ENCODE measurements at regions not wholly inside any gene's neighbourhood (a gene's known extent, or its start where the extent isn't known, plus 50 kb on each side); places are given as distances from the start of the nearest gene placed in this dataset.

DNA sequence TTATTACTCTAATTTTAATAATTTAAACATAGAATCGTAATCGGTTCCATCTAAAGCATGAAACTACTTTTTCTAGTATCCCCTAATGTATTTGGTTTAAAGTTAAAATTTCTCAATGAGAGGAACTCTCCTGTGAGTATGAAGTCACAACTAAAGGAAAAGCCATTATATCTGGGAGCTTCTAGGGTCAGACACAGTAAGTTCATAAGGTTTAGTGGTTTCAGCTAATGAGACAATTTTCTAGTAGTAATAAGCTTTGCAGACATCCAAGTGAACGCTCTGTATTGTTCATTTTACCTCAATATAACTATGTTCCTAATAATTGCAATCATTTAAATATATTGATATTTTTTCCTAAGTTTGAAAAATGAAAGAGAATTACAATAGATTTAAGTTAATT, 364.4 kb upstream of the CDH9 start:
- no peak for DNase-seq

DNA sequence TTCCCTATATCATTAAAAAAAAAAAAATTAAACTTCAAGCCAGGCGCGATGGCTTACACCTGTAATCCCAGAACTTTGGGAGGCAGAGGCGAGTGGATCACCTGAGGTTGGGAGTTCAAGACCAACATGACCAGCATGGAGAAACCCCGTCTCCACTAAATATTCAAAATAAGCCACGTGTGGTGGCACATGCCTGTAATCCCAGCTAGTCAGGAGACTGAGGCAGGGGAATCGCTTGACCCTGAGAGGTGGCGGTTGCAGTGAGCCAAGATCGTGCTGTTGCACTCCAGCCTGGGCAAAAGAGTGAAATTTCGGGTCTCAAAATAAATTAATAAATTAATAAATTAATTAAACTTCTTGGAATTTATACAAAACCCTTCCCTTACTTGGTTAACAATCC, 358.6 kb upstream of the CDH9 start:
- DNase-seq, result no peak

DNA sequence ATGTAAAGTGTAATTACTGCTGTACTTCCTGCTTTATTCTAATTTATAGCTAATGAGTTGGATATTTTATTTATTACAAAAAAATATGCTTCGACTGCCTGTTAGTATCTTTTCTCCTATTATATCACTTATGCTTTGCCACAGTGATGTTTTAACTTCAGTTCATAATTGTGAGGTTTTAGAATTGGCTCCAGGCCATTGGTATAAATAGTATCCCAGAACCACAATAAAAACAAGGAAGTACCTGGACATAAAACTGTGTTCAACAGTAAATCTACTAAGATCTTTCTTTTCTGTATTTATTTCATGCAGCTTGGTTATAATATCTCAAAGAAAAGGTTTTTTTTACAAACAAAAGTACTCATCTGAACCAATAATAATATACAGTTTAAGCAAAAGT, 354.3 kb upstream of the CDH9 start:
- no peak for DNase-seq

DNA sequence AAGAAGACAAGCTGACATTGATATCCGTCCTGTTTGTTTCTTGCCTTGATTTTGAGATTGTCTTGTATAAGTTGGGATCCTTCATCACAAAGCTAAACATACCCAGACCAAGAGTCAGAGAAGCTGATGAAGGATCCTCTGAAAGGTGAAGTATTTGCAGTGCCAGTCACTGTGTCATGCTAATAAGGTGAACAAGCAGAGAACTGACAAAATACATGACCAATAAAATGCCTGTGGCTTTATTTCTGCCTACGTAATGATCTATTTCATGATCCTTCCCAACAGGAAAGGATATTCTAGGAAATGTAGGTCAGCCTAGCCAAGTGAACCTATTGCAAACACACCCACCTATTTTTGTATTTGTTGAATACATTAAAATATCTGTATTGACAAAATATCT, 351.3 kb upstream of the CDH9 start:
- DNase-seq, result no peak

DNA sequence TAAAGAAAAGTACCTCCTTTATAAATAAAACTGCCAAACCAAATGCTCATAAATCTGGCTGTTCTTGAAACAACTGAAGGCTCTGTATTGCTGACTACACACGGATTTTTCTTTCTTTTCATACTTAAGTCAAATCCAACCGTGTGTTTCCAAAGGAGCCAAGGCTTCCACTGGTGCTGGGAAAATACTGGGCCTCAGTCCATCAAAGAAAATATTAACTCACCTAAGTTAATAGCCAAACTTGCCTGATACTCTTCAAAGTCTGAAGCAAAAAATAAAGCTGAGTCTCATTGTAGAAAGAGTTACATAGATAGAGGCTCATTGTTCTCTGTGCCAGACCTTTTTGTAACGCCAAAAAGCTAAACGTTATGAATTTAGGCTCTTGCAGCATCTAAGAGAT, 350.4 kb upstream of the CDH9 start:
- DNase-seq, result no peak

DNA sequence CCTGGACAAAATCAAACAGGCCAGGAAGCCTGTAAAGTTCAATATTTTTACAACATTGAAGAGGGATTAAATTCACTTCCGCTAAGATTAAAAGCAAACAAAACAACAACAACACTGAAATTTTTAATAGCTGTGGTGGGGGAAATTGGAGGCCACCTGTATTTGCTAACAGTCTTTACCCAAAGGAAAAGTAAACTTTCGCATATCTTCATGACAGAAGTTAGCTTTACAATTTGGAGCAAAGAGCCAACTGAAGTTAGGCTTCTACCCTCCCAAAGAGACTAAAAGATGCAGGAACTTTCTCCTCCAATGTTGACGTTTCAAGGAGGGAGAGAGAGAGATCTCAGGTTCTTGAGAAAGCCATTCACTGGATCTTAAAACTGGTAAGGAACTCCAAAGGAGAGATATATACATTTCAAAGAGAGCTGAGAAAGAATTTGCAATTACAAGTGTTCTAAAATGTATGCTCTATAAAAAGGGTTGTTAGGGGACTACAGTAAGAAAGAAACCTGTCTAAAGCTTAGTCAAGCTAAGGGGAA, 349.2 kb upstream of the CDH9 start:
- no peak for DNase-seq

DNA sequence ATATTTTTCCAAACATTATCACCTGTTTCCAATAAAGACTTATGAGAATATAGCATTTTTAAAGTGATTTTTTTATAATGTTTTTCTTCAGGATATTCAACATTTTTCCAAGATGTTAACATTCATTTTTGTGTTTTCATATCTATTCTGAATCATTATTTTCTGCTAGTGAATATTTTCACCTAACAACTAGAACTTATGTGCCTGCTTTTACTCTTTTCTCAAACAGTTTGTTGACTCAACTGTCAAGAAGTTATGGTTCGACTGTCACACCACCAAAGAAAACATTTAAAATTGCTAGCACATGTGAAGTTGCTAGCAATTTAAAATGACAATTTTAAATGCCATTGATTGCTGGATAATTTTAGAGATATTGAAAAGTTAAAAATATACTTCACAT, 343.3 kb upstream of the CDH9 start:
- DNase-seq, result no peak

DNA sequence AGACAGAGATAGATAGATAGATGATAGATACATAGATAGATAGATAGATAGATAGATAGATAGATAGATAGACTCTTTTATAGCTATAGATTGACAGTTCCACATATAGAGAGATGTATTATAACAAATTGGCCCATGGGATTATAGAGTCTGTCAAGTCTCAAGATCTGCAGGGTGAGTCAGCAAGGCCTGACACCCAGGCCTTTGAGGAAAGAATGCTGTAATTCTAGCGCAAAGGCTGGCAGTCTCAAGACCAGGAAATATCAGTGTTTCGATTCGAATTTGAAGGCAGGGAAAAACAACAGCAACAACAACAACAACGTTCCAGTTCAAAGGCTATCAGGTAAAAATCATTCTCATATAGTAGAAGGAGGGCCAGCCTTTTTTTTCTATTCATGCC, 339.2 kb upstream of the CDH9 start:
- no peak for DNase-seq

DNA sequence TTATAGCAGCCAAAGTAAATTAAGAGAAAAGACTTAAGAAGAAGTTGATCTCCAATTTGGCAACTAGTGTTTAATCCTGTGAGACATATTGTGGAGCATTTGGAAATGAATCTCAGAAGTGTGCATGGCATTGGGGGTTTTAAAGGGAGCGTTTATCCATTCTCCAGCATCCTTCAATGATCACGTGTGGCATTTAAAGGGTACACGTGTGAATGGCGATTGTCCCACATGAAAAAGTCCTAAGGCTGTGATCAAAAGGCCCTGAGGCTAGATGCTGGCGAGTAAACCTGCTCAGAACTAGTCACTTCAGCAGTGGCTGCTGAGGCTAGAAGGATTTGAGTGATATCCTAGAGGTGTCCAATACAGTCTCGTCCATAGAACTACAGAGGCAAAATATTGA, 315.6 kb upstream of the CDH9 start:
- DNase-seq, result no peak

DNA sequence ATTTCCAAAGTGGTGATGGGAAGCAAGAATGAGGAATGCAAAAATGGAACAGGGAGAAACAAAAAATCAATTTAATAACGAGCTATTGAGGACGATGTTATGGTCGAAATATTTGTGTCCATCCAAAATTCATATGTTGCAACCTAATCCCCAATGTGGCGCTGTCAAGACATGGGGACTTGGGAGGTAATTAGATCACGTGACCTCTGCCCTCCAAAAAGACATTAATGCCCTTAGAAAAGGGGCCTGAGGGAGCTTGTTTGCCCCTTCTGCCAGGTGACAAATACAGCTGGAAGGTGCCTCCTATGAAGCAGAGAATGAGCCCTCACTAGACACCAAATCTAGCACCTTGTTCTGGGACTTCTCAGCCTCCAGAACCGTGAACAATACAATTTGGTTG, 315.2 kb upstream of the CDH9 start:
- no peak for DNase-seq

DNA sequence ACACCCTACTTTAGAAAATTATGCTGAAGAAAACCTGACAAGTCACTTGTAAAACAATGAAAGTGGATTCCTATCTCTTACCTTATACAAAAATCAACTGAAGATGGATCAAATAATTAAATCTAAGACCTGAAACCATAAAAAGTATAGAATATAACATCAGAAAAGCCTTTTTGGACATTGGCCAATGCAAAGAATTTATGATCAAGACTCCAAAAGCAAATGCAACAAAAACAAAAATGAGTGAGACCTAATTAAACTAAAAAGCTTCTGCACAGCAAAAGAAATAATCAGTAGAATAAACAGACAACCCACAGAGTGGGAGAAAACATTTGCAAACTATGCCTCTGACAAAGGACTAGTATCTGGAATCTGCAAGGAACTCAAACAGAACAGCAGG, 303.0 kb upstream of the CDH9 start:
- no peak for DNase-seq

DNA sequence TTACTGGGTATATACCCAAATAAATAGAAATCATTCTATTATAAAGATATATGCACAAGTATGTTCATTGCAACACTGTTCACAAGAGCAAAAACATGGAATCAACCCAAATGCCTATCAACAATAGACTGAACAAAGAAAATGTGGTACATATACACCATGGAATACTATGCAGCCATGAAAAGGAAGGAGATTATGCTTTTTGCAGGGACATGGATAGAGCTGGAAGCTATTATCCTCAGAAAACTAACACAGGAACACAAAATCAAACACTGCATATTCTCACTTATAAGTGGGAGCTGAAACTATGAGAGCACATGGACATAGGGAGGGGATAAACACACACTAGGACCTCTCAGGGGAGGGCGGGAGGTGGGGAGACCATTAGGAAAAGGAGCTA, 298.4 kb upstream of the CDH9 start:
- DNase-seq, result no peak

DNA sequence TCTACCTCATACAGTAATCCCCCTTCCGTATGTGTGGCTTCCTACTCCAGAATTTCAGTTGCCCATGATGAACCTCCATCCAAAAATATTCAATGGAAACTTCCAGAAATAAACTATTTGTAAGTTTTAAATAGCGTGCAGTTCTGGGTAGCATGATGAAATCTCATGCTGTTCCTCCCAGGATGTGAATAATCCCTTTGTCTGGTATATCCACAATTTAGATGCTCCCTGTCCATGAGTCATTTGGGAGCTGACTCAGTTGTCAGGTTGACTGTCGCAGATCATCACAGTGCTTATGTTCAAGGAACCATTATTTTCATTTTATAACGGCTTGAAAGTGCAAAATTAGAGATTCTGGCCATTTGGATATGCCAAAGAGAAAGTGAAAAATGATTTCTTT, 290.1 kb upstream of the CDH9 start:
- DNase-seq, result no peak

DNA sequence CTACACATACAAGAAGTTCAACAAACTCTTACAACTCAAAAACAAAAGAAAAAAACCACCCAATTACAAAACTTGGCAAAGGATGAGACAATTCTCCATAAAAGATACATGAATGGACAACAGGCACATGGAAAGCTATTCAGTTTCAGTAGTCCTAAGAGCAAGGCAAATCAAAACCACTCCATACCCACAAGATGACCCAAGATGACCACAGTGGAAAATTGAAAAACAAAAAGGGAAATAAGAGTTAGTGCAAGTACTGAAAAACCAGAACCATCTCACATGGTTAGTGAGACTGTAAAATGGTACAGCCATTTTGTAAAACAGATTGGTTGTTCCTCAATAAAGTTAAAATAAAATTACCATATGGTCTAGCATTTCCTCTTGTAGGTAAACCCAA, 287.1 kb upstream of the CDH9 start:
- DNase-seq, result no peak

DNA sequence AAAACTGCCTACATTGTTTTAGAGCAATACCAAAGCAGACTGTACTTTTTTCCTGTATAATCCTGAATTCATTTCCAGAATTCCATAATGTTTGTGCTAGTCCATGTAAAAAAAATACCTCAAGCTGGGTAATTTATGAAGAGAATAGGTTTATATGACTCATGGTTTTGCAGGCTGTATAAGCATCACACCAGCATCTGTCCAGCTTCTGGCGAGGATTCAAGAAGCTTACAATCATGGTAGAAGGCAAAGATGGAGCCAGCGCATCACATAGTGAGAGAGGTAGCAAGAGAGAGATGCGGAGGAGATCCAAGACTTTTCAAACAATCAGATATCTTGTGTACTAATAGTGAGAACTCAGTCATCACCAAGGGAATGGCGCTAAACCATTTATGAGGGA, 280.3 kb upstream of the CDH9 start:
- no peak for DNase-seq

DNA sequence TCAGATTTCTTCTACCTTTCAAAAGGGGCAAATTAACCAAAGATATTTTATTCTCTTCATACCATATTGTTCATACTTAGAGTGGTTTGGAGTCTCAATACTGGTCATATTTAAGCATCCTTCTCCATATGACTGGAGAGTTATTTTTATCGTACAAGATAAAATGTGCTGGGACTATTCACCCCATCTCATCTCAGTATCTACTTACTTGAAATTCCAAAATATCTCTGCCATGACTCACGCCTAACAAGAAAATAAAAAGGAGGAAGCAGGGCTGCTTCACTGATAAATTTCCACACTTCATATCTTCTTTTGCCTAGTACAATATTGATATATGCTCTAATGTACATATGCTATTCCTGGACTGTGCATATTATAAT, 277.9 kb upstream of the CDH9 start:
- no peak for DNase-seq

DNA sequence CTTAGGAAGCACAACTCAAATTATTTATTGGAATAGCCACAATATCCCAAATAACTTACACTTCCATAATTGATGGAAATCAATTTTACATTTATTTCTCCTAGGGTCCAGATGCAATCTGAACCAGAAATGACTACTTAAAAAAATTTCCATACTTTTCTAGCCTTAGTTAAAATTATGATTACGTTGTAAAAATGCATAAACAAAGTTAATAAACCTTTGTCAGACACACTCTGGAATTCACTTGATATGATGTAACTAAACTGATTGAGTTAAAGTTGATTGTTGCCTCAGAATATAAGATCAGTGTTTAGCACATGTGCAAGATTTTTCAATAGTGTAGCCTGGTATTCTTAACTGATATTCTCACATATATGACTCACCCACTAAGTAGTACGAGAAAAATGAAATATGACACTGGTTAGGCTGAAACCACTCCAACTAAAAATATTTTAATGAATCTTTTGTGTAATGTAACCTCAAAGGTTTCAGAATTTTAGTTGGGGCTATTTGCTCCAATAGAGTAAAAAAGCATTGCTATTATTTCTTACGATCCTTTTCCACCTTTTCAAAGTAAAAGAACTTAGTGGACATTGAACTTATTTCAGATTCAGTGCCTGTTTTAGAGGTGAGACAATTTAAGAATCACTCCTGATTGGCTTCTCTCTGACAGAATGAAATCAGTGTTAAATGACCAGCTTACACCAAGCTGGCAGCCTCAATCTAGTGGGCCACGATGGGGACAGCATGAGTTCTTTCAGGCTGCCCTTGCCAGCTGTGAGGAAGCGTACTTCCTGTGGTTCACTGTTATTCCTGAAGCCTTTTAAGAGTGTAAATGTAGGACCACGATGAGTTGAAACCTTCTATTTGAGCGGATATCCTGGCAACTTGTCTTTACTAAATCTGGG, 277.2 kb upstream of the CDH9 start:
- DNase-seq, result no peak

DNA sequence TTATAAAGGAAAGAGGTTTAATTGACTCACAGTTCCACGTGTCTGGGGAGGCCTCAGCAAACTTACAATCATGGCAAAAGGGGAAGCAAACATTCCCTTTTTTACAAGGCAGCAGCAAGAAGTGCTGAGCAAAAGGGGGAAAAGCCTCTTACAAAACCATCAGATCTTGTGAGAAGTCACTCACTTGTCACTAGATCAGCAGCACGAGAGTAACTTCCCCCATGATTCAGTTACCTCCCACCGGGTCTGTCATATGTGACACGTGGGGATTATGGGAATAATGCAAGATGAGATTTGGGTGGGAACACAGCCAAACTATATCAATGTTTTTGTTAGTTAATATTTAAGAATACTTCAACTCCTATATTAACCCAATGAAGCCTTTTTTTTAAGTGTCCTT, 275.2 kb upstream of the CDH9 start:
- no peak for DNase-seq

DNA sequence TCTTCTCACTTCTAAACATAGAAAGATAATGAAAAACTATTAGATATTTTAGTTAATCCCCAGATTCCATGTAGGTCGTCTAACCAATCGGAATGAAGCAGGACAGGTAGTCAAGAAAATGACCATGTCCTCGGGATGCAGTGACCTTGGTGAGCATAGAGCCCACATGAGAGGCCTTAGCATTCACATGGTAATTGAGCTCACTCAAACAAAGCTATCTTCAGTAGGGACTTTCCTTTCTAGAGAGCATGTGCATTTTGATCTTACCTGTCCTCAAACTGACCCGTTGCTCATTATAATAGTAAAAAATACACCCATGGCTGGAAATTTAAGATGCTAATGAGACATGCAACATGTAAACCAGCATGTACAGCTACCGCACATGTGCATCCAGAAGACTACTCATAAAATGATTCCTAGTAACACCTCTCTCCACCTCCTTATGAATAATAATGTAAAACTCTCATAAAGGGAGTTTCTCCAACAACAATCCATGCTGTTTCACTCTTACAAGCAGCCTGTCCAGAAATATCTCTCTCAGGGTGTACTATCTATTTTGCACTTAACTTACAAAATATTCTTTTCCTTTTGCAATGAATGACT, 274.0 kb upstream of the CDH9 start:
- DNase-seq, result no peak

DNA sequence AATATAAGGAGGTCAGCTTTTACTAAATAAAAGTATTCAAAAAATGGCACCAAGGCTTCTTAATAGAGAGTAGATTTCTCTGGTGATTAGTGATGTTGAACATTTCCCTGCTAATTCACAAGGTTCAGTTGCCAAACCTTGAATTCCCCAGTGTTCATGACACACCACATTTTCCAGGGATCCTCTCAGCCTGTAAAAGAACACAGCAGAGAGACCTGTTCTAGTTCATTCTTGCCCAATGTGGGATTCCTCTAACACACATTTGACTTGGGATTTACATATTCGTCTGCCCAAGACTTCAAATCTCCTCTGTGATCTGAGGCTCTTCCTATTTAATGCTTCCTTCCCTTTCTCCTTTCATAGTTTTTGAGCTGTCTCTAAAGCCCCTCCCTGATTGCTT, 273.2 kb upstream of the CDH9 start:
- no peak for DNase-seq

DNA sequence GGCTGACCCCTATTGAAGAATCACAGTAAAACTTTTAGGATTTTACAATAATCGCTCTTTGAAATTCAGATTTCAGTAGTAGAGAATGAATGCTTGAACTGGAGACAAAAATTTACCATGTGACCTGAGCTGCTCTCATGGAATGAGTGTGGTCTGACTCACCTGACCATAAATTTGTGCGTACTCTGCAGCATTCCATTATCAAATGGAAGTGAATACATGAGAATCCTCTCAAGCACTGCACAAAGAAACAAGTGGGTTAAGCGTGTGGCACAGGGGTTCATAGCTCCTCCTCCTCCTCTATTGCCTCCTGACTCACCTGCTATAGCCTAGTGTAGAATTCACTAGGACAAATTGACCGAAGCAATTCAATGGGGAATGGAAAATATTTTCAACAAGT, 269.8 kb upstream of the CDH9 start:
- DNase-seq, result no peak

DNA sequence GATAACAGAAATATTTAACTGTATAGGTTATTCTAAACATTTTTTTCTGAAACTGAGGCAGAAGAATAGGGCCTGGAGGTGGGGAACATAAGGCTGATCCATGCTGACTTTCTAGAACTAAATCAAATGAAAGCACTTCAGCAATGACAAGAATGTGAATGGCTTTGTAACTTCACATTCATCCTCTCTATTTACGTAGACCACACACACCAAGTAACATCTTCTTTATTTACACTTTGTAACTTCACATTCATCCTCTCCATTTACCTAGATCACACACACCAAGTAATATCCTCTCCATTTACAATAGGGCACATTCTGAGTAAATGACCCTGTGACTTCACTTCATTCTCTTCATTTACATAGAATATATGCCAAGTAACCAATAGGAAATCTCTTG, 251.8 kb upstream of the CDH9 start:
- no peak for DNase-seq

DNA sequence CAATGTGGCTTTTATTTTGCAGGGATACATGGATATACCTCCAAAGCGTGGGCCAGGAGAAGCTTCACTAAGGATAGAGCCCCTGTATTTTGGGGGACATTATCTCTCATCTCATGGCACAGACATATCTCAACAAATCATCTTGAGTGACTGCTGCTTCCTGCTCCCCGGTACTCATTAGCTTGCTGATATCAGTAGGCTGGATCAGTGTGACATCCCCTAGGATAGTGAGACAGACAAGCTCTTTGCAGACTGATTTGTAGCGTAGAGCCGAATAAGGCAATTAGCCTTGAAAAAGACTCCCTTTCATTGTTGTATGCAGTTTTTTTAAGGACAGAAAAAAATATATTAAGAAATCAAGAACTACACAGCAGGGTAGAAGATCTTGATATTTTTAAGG, 237.7 kb upstream of the CDH9 start:
- no peak for DNase-seq

DNA sequence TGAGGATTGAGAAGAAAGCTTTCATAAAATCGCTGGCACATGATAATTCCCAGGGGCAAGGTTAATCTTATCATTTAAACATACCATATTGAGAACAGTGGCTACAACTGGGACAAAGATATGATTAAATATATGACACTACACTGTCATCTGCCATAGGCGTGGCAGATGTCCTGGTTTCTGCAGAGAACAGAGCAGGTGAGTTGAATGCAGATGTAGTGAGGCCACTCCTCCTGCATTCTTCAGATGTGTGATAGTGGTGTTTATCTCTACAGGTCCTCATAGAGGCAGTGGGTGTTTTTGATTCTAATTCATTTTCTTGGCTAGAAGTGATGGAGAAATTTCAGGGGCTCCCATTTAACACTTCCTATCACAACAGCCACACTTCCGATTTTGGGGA, 237.0 kb upstream of the CDH9 start:
- no peak for DNase-seq

DNA sequence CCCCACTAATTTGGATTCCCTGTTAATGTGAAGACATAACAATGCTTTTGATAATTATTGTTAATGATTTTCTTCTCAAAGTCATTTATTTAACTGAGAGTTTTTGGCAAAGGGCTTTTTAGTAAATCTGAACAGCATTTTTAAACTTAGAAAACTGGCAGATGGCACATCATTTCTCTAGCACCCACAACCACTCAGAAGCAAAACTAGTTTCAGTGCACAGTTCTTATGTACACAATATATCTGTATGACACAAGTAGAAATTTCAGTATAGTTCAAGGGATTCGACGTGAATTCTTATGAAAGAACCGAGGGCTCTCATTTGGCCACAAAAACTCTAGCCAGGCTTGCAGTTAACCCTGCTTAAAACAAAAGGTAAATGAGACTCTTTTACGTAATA, 231.4 kb upstream of the CDH9 start:
- DNase-seq, result no peak

All from NCI-H2029 treated with DMSO at 0.1 percent for 48 hours (cell line).